Choroid plexus epithelial cell (primary cell): ENCODE measurements at regions not wholly inside any gene's neighbourhood (a gene's known extent, or its start where the extent isn't known, plus 50 kb on each side); places are given as distances from the start of the nearest gene placed in this dataset.

Source experiments
- DNase-seq: peaks from one replicate; pipeline ENCODE4 v3.0.0-alpha.2; 2010; ENCODE audit warnings: low read depth
- H3K4me3 ChIP-seq: 2 replicates; pipeline ENCODE4 v1.5.1; 2011; ENCODE audit warnings: low read depth, mild to moderate bottlenecking, control low read depth, low read length, moderate library complexity
- CTCF ChIP-seq: conservative IDR thresholded peaks from 2 replicates; pipeline ENCODE4 v1.5.1; 2011; ENCODE audit warnings: low read depth, mild to moderate bottlenecking, control low read depth, inconsistent platforms, low read length, moderate library complexity

GRCh38 chr11:93248602-93249001 is 50.8 kb upstream of the SLC36A4 start:
- TF ChIP-seq CTCF: peak; percentile 53
- peak; percentile 39 for DNase-seq

DNA sequence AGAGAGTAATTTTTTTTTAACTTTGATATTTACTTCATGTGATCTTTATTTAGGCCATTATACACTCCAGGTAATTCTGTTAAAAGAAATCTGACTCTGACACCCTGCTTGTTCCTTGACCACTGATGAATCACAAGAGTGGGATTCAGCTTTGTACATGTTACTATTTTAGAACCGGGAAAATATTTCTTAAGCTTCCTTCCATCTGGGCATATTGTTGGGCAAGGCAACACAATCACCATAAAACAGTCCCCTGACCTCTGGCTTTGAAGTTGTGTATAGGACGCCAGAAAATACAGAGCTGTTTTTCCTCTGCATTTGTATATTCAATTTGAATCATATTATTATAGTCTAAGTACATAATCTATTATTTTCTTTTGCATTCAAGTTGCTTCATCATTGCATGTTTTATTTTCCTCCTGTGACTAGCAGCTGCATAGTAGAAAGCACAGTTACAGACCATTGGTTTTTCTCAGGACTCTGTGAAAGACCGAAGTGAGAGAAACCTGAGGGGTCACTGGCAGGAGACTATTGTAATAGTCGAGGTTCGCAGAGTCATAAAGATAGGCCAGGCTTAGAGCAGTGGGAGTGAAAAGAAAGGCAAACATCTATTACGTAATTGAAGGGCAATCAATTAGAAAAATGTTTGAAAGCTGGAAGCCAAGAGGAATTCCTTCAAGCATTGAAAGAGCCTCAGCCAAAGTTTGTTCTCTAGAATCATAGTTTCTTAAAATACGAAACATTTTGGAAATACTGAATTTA is 51.8 kb upstream of the SLC36A4 start:
- no peak for DNase-seq
- H3K4me3 ChIP-seq: no peak overlapping the region
- TF ChIP-seq CTCF: no peak

More at GRCh38 chr11:93248602-93249001, 50.8 kb upstream of the SLC36A4 start:
- no peak overlapping the region for H3K4me3 ChIP-seq

- no peak overlapping the region for H3K4me3 ChIP-seq
- TF ChIP-seq CTCF: no peak
- DNase-seq: no peak
Observed at GRCh38 chr11:93250326-93250725, 52.5 kb upstream of the SLC36A4 start.

- H3K4me3 ChIP-seq: no peak overlapping the region
- DNase-seq: no peak
- no peak for TF ChIP-seq CTCF
Observed at GRCh38 chr11:93251922-93252321, 54.1 kb upstream of the SLC36A4 start.

GRCh38 chr11:93253111-93253510 is 55.3 kb upstream of the SLC36A4 start:
- no peak for DNase-seq
- no peak for TF ChIP-seq CTCF
- H3K4me3 ChIP-seq: no peak overlapping the region

DNA sequence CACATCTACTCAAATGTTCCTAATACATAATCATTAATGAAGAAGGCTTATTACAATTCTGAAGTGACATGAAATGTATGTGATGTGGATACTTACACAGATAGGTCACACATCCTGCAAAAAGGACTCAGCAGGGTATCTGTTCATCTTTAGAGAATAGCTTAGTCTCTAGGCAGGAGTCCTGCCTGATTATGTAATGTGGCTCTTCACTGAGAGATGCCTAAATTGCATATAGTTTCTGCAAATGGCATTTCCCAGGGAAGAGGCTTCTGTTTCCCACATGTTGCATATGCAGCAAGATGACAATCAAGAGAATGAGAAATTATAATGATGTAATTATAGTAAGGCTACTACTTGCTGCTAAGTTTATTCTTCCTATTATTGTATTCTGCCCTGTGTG is 58.8 kb upstream of the SLC36A4 start:
- DNase-seq: no peak
- no peak overlapping the region for H3K4me3 ChIP-seq
- TF ChIP-seq CTCF: no peak

- no peak for TF ChIP-seq CTCF
- DNase-seq: no peak
- H3K4me3 ChIP-seq: no peak overlapping the region
Observed at GRCh38 chr11:93267383-93267782, 63.2 kb upstream of the DEUP1 start.
